ENCODE measurements at regions not wholly inside any gene's neighbourhood (a gene's known extent, or its start where the extent isn't known, plus 50 kb on each side); places are given as distances from the start of the nearest gene placed in this dataset.

DNA sequence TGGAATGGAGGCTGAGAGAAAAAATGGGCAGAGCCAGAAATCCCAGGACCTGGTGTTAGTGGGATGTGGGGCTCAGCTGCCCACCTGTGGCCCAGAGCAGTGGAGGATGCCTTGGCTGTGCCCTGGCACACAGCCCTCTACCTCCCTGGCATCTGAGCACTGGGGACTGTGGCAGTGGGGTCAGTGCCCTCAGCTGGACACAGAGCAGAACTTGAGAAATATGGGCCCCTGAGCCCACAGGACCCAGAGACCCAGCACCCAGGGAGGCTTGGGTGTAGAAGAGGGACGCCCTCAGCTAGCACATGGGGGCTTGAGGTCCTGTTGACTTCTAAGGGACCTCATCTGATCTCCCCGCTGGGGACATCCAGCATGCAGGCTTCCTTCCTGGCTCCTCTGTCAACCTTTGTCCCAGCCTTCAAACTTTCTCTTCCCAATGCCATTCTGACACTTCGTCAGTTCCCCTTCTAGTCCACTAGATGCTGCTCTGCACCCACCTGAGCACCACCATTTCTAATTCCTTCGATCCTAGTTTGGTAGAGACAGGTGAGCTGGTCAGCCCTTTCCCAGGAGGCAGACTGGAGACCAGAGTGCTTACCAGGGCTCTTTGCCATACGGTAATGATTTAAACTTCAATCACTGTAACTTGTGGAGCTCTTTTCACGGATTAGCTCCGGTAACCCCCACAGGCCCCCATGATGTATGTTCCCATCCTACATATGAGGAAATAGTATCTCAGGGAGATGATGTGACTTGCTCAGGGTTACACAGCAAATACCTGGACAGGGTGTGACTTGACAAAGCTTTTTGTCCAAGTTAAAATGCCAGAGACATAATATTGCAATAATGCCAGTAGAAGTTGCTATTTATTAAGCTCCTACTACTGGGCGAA, 143.7 kb downstream of the ASCL4 start:
- dilution Hi-C loops (cut with MboI; ENCODE audit: extremely low pct_ligation_motif_present, low sequenced_read_pairs), result no loop called here
- H3K9ac ChIP-seq (ENCODE audit: control insufficient read depth, extremely low read depth, insufficient read depth, low read length), result no peak overlapping the region
- DNase-seq (ENCODE audit: low read depth, low spot score), result no peak
- no peaks in the 10 kb centered on the region for H3K36me3 ChIP-seq (ENCODE audit: control insufficient read depth in 2 of 2, extremely low read depth in 1 of 2, insufficient read depth in 2 of 2, low read length in 2 of 2)
- no peaks in the 10 kb centered on the region for H3K27me3 ChIP-seq (ENCODE audit: control insufficient read depth, extremely low read depth, insufficient read depth, low read length)
- no peak overlapping the region for H2AFZ ChIP-seq (ENCODE audit: control insufficient read depth, low read length)
- no peak overlapping the region for H3K4me3 ChIP-seq (ENCODE audit: control insufficient read depth in 2 of 3, extremely low read depth in 1 of 3, insufficient read depth in 2 of 3, low read depth in 1 of 3, low read length in 3 of 3)
- peak; percentile 84 for FAIRE-seq
- H3K9me1 ChIP-seq (ENCODE audit: control insufficient read depth, extremely low read depth, insufficient read depth, low read length), result no peaks in the 10 kb centered on the region
- peaks cover 6% of the 10 kb centered on the region for H3K4me1 ChIP-seq (ENCODE audit: control insufficient read depth, extremely low read depth, insufficient read depth, low read length)
- no peaks in the 10 kb centered on the region for H3K9me3 ChIP-seq (ENCODE audit: control insufficient read depth, low read depth, low read length)
- no peaks in the 10 kb centered on the region for H3K79me2 ChIP-seq (ENCODE audit: control insufficient read depth, insufficient read depth, low read length)
- TF ChIP-seq, protein P1, sequence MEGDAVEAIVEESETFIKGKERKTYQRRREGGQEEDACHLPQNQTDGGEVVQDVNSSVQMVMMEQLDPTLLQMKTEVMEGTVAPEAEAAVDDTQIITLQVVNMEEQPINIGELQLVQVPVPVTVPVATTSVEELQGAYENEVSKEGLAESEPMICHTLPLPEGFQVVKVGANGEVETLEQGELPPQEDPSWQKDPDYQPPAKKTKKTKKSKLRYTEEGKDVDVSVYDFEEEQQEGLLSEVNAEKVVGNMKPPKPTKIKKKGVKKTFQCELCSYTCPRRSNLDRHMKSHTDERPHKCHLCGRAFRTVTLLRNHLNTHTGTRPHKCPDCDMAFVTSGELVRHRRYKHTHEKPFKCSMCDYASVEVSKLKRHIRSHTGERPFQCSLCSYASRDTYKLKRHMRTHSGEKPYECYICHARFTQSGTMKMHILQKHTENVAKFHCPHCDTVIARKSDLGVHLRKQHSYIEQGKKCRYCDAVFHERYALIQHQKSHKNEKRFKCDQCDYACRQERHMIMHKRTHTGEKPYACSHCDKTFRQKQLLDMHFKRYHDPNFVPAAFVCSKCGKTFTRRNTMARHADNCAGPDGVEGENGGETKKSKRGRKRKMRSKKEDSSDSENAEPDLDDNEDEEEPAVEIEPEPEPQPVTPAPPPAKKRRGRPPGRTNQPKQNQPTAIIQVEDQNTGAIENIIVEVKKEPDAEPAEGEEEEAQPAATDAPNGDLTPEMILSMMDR (optimal IDR thresholded peaks at IDR 0.05 in 1 of 3, IDR thresholded peaks at IDR 0.05 in 1 of 3, conservative IDR thresholded peaks at IDR 0.05 in 1 of 3; ENCODE audit: extremely low read depth in 1 of 3, insufficient read depth in 2 of 3, low read length in 3 of 3), result peak; percentile 85 to 95 (median 90)
- TF ChIP-seq EZH2 (IDR thresholded peaks at IDR 0.05; ENCODE audit: low read length), result no peak
- H4K20me1 ChIP-seq (ENCODE audit: control insufficient read depth, extremely low read depth, insufficient read depth, low read length), result no peaks in the 10 kb centered on the region
- H3K4me2 ChIP-seq (ENCODE audit: control insufficient read depth, extremely low read depth, insufficient read depth, low read depth, low read length), result peak overlapping the region; percentile 58
- H3K27ac ChIP-seq (ENCODE audit: control insufficient read depth, insufficient read depth, low read length), result no peak overlapping the region

DNA sequence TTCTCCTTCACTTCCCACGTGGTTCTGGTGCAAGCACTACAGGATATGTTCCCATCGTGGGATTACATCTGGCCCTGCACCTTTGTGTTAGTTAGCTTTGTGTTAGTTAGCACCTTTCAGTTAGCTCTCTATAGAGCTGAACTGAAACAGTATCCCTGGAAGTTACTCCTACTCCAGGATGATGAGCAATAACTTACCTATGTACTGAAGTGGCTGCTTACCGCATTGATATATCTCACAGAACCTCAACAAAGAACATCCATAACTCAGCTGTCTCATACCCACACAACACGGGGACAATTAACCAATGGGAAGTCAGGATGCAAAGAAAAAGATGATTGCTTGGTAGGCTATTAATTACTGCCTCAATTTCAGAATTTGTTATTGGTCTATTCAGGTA, 146.6 kb downstream of the ASCL4 start:
- peaks cover 6% of the 10 kb centered on the region for H3K4me1 ChIP-seq (ENCODE audit: control insufficient read depth, extremely low read depth, insufficient read depth, low read length)
- no peak overlapping the region for H3K4me3 ChIP-seq (ENCODE audit: control insufficient read depth in 2 of 3, extremely low read depth in 1 of 3, insufficient read depth in 2 of 3, low read depth in 1 of 3, low read length in 3 of 3)
- H3K27me3 ChIP-seq (ENCODE audit: control insufficient read depth, extremely low read depth, insufficient read depth, low read length), result no peaks in the 10 kb centered on the region
- no peak overlapping the region for H2AFZ ChIP-seq (ENCODE audit: control insufficient read depth, low read length)
- H3K9ac ChIP-seq (ENCODE audit: control insufficient read depth, extremely low read depth, insufficient read depth, low read length), result no peak overlapping the region
- TF ChIP-seq, protein P1 (optimal IDR thresholded peaks at IDR 0.05 in 1 of 3, IDR thresholded peaks at IDR 0.05 in 1 of 3, conservative IDR thresholded peaks at IDR 0.05 in 1 of 3; ENCODE audit: extremely low read depth in 1 of 3, insufficient read depth in 2 of 3, low read length in 3 of 3), result no peak
- no peak for TF ChIP-seq EZH2 (IDR thresholded peaks at IDR 0.05; ENCODE audit: low read length)
- no peaks in the 10 kb centered on the region for H3K9me1 ChIP-seq (ENCODE audit: control insufficient read depth, extremely low read depth, insufficient read depth, low read length)
- DNase-seq (ENCODE audit: low read depth, low spot score), result no peak
- H3K79me2 ChIP-seq (ENCODE audit: control insufficient read depth, insufficient read depth, low read length), result no peaks in the 10 kb centered on the region
- dilution Hi-C loops (cut with MboI; ENCODE audit: extremely low pct_ligation_motif_present, low sequenced_read_pairs), result no loop called here
- no peak overlapping the region for H3K4me2 ChIP-seq (ENCODE audit: control insufficient read depth, extremely low read depth, insufficient read depth, low read depth, low read length)
- no peak for FAIRE-seq
- no peaks in the 10 kb centered on the region for H3K9me3 ChIP-seq (ENCODE audit: control insufficient read depth, low read depth, low read length)
- no peaks in the 10 kb centered on the region for H4K20me1 ChIP-seq (ENCODE audit: control insufficient read depth, extremely low read depth, insufficient read depth, low read length)
- no peak overlapping the region for H3K27ac ChIP-seq (ENCODE audit: control insufficient read depth, insufficient read depth, low read length)
- H3K36me3 ChIP-seq (ENCODE audit: control insufficient read depth in 2 of 2, extremely low read depth in 1 of 2, insufficient read depth in 2 of 2, low read length in 2 of 2), result no peaks in the 10 kb centered on the region
